ENCODE measurements at regions not wholly inside any gene's neighbourhood (a gene's known extent, or its start where the extent isn't known, plus 50 kb on each side); places are given as distances from the start of the nearest gene placed in this dataset.

DNA sequence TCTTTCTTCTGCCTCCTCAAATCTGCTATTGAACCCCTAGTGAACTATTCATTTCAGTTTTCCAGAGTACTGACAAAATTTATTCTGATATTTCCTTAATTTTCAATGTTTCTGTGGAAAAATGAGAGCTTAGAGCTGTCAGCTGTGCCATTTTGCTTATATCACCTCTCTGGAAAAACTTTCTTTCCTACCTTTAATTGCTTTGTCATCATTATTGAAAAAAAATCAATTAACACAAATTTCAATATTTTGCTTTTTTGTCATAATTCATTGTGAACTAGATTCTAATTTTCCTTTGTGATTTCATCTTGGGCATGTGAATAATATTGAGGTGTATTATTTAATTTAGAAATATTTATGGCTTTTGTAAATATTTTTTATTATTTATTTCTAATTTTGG is 126.5 kb downstream of the C1orf94 start:
- H3K27me3 ChIP-seq (ENCODE audit: insufficient read depth, poor library complexity, severe bottlenecking) = peaks cover 2% of the 10 kb centered on the region
- H3K27ac ChIP-seq (replicated peaks) = no peak overlapping the region
- no peak overlapping the region for H3K4me3 ChIP-seq (replicated peaks; ENCODE audit: insufficient read depth, low read length)
- TF ChIP-seq SPI1 (IDR thresholded peaks at IDR 0.05; ENCODE audit: borderline replicate concordance, low read depth) (no peak), REST (IDR thresholded peaks at IDR 0.05; ENCODE audit: insufficient replicate concordance, low read depth) (no peak), POLR2AphosphoS5 (IDR thresholded peaks at IDR 0.05; ENCODE audit: low read depth) (no peak), GABPA (IDR thresholded peaks at IDR 0.05; ENCODE audit: low read depth) (no peak)
- TF ChIP-seq, protein P1, sequence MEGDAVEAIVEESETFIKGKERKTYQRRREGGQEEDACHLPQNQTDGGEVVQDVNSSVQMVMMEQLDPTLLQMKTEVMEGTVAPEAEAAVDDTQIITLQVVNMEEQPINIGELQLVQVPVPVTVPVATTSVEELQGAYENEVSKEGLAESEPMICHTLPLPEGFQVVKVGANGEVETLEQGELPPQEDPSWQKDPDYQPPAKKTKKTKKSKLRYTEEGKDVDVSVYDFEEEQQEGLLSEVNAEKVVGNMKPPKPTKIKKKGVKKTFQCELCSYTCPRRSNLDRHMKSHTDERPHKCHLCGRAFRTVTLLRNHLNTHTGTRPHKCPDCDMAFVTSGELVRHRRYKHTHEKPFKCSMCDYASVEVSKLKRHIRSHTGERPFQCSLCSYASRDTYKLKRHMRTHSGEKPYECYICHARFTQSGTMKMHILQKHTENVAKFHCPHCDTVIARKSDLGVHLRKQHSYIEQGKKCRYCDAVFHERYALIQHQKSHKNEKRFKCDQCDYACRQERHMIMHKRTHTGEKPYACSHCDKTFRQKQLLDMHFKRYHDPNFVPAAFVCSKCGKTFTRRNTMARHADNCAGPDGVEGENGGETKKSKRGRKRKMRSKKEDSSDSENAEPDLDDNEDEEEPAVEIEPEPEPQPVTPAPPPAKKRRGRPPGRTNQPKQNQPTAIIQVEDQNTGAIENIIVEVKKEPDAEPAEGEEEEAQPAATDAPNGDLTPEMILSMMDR (IDR thresholded peaks at IDR 0.05; ENCODE audit: insufficient read depth, low read length) = no peak
- DNase-seq (ENCODE audit: low read depth in 1 of 2, low spot score in 1 of 2) = no peak

- no peak for DNase-seq (ENCODE audit: low read depth in 1 of 2, low spot score in 1 of 2)
- H3K27ac ChIP-seq (replicated peaks) = no peak overlapping the region
- H3K4me3 ChIP-seq (replicated peaks; ENCODE audit: insufficient read depth, low read length) = no peak overlapping the region
- TF ChIP-seq REST (IDR thresholded peaks at IDR 0.05; ENCODE audit: insufficient replicate concordance, low read depth) (no peak), GABPA (IDR thresholded peaks at IDR 0.05; ENCODE audit: low read depth) (no peak), POLR2AphosphoS5 (IDR thresholded peaks at IDR 0.05; ENCODE audit: low read depth) (no peak), SPI1 (IDR thresholded peaks at IDR 0.05; ENCODE audit: borderline replicate concordance, low read depth) (no peak)
- TF ChIP-seq, protein P1 (IDR thresholded peaks at IDR 0.05; ENCODE audit: insufficient read depth, low read length) = no peak
- H3K27me3 ChIP-seq (ENCODE audit: insufficient read depth, poor library complexity, severe bottlenecking) = peaks cover 2% of the 10 kb centered on the region
These were observed 129.9 kb downstream of the C1orf94 start for GRCh38 chr1:34306568-34306967.

GRCh38 chr1:34312359-34312758 is 135.7 kb downstream of the C1orf94 start:
- TF ChIP-seq GABPA (IDR thresholded peaks at IDR 0.05; ENCODE audit: low read depth) = no peak
- TF ChIP-seq POLR2AphosphoS5 (IDR thresholded peaks at IDR 0.05; ENCODE audit: low read depth) = no peak
- no peak for TF ChIP-seq REST (IDR thresholded peaks at IDR 0.05; ENCODE audit: insufficient replicate concordance, low read depth)
- TF ChIP-seq SPI1 (IDR thresholded peaks at IDR 0.05; ENCODE audit: borderline replicate concordance, low read depth) = no peak
- TF ChIP-seq, protein P1 (IDR thresholded peaks at IDR 0.05; ENCODE audit: insufficient read depth, low read length) = no peak
- no peak for DNase-seq (ENCODE audit: low read depth in 1 of 2, low spot score in 1 of 2)
- Histone ChIP-seq H3K27ac (replicated peaks) (no peak overlapping the region), H3K4me3 (replicated peaks; ENCODE audit: insufficient read depth, low read length) (no peak overlapping the region), H3K27me3 (ENCODE audit: insufficient read depth, poor library complexity, severe bottlenecking) (no peaks in the 10 kb centered on the region)

Data from HL-60 (cell line).